Panc1 (cell line): ENCODE measurements at regions not wholly inside any gene's neighbourhood (a gene's known extent, or its start where the extent isn't known, plus 50 kb on each side); places are given as distances from the start of the nearest gene placed in this dataset.

Source experiments
- ATAC-seq: fragments of 200-7000 bp; cut with Tn5 transposase; 2 replicates; pipeline ENCODE4 v1.9.1; 2020; ENCODE audit warnings: mild to moderate bottlenecking, moderate library complexity
- BruUV-seq: library from RNA; stranded (reverse); fragments of 400-500 nt; replicated peaks from 2 replicates; lab custom pipeline; 2021; lab: Mats Ljungman, UMichigan
- CTCF ChIA-PET: fragments of 300-600 bp; sonication (Branson Sonifier 250); formaldehyde crosslinking; loops from one replicate; lab custom pipeline; 2022; ENCODE audit warnings: antibody characterized with exemption; lab: Charles Lee
- POLR2A ChIA-PET: fragments of 300-600 bp; sonication (Branson Sonifier 250); formaldehyde crosslinking; loops from one replicate; lab custom pipeline; 2022; ENCODE audit warnings: antibody characterized with exemption; lab: Charles Lee
- DNase-seq: peaks from one replicate; pipeline ENCODE4 v3.0.0-alpha.2; 2010; ENCODE audit warnings: low read depth, low spot score
- H3K27ac ChIP-seq: 2 replicates; pipeline ENCODE4 v1.5.1; 2011; ENCODE audit warnings: mild to moderate bottlenecking, low read length, inconsistent platforms
- H3K27me3 ChIP-seq: fragments of 200-500 bp; sonication (Bioruptor generic); 2 replicates; pipeline ENCODE4 v1.6.0; 2014; ENCODE audit warnings: low read length, inconsistent platforms; ENCODE audit not compliant: control insufficient read depth, insufficient read depth
- H3K36me3 ChIP-seq: fragments of 200-500 bp; sonication (Bioruptor generic); 2 replicates; pipeline ENCODE4 v1.5.1; 2014; ENCODE audit warnings: inconsistent platforms, mild to moderate bottlenecking, low read length, moderate library complexity; ENCODE audit not compliant: control insufficient read depth, insufficient read depth
- H3K4me1 ChIP-seq: 2 replicates; pipeline ENCODE4 v1.5.1; 2011; ENCODE audit warnings: inconsistent platforms, mild to moderate bottlenecking, low read length, moderate library complexity; ENCODE audit not compliant: control insufficient read depth, insufficient read depth
- H3K4me3 ChIP-seq, 2 experiments: 2 replicates each; pipeline ENCODE4 v1.5.1; 2011 to 2012; ENCODE audit warnings: low read depth in 2 of 2, low read length in 2 of 2, mild to moderate bottlenecking in 2 of 2, inconsistent platforms in 1 of 2, moderate library complexity in 1 of 2
- H3K9me3 ChIP-seq: fragments of 200-500 bp; sonication (Bioruptor generic); 2 replicates; pipeline ENCODE4 v1.5.1; 2014; ENCODE audit warnings: low read depth, mild to moderate bottlenecking, inconsistent platforms, low read length, moderate library complexity; ENCODE audit not compliant: control insufficient read depth, insufficient read depth
- CTCF ChIP-seq: fragments of 450-650 bp; IDR thresholded peaks from 2 replicates; pipeline ENCODE4 v1.5.1; 2017; ENCODE audit warnings: mild to moderate bottlenecking
- POLR2AphosphoS5 ChIP-seq: IDR thresholded peaks from 2 replicates; pipeline ENCODE4 v1.6.1; 2012; ENCODE audit warnings: mild to moderate bottlenecking, low read depth, low read length, moderate library complexity
- REST ChIP-seq, 2 experiments: IDR thresholded peaks; 2 replicates each; pipeline ENCODE4 v1.6.1; 2011 to 2012; ENCODE audit warnings: low read depth in 2 of 2, control low read depth in 1 of 2, low read length in 1 of 2, mild to moderate bottlenecking in 1 of 2, moderate library complexity in 1 of 2; ENCODE audit not compliant: insufficient read depth in 1 of 2
- SIN3A ChIP-seq: IDR thresholded peaks from 2 replicates; pipeline ENCODE4 v1.6.1; 2012; ENCODE audit warnings: low read depth, mild to moderate bottlenecking, low read length, moderate library complexity, borderline replicate concordance; ENCODE audit not compliant: insufficient read depth
- TCF7L2 ChIP-seq: IDR thresholded peaks from 2 replicates; pipeline ENCODE4 v1.6.1; 2011; ENCODE audit warnings: mild to moderate bottlenecking, low read depth, low read length, inconsistent platforms
- in situ Hi-C: cut with HindIII; loops from 2 replicates; pipeline ENCODE4 v1.10.0; 2016; ENCODE audit warnings: low sequenced_read_pairs, low pct_unique_long_range_greater_than_20kb
- intact Hi-C: fragments of 100-400 bp; cut with micrococcal nuclease; formaldehyde crosslinking; loops from one replicate; pipeline ENCODE4 v1.10.0; 2022; ENCODE audit not compliant: unreplicated experiment

DNA sequence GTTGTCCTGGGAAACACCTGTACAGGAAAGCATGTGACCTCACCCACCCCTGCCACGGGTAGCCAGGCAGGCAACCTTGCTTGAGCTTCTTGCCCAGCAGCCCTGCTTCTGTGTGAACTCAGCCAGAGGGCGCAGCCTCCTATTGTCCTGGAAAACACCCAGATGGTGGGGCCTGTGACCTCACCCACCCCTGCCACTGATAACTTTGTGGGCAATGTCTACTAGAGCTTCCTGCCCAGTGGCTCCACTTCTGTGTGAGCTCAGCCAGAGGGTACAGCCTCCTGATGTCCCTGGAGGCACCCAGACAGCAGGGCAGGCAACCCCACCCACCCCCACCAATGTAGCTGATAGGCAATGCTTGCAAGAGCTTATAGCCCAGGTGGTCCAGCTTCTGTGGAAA lies 146.3 kb downstream of the DTHD1 start:
- no peak overlapping the region for H3K4me3 ChIP-seq
- H3K4me1 ChIP-seq, result no peaks in the 10 kb centered on the region
- TF ChIP-seq REST (IDR thresholded peaks at IDR 0.05; ENCODE audit: insufficient read depth in 1 of 2, low read depth in 2 of 2, low read length in 1 of 2), result no peak
- in situ Hi-C loops, result no loop called here
- BruUV-seq, result no TSS peak
- CTCF ChIA-PET, result no interaction called here
- H3K36me3 ChIP-seq, result no peaks in the 10 kb centered on the region
- intact Hi-C loops, result no loop called here
- POLR2A ChIA-PET, result no interaction called here
- ATAC-seq (no peak), DNase-seq (no peak)
- H3K27ac ChIP-seq, result no peak overlapping the region
- H3K9me3 ChIP-seq, result no peaks in the 10 kb centered on the region
- no peaks in the 10 kb centered on the region for H3K27me3 ChIP-seq

DNA sequence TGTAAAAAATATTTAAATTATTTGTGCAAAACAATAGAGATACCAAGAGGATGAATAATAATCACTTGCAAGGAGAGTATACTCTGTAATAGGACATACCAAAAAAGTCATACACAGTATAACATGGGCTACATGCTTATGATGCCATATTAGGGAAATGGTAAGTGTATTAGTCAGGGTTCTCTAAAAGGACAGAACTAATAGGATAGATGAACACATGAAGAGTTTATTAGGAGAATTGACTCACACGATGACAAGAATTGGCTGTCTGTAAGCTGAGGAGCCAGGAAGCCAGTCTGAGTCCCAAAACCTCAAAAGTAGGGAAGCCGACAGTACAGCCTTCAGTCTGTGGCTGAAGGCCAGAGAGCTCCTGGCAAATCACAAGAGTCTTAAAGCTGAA lies 151.2 kb downstream of the DTHD1 start:
- Histone ChIP-seq H3K4me1 (no peaks in the 10 kb centered on the region), H3K27ac (no peak overlapping the region), H3K9me3 (no peaks in the 10 kb centered on the region), H3K4me3 (no peak overlapping the region), H3K27me3 (no peaks in the 10 kb centered on the region), H3K36me3 (no peaks in the 10 kb centered on the region)
- POLR2A ChIA-PET, result no interaction called here
- no TSS peak for BruUV-seq
- in situ Hi-C loops, result no loop called here
- intact Hi-C loops, result no loop called here
- ATAC-seq, result no peak
- CTCF ChIA-PET, result no interaction called here
- TF ChIP-seq CTCF, result no peak
- no peak for TF ChIP-seq TCF7L2
- TF ChIP-seq POLR2AphosphoS5, result no peak
- no peak for TF ChIP-seq SIN3A
- TF ChIP-seq REST (IDR thresholded peaks at IDR 0.05; ENCODE audit: insufficient read depth in 1 of 2, low read depth in 2 of 2, low read length in 1 of 2), result no peak
- no peak for DNase-seq
